Mammary epithelial cell (primary cell): ENCODE measurements at regions not wholly inside any gene's neighbourhood (a gene's known extent, or its start where the extent isn't known, plus 50 kb on each side); places are given as distances from the start of the nearest gene placed in this dataset.

Experiments
- EZH2 ChIP-seq: IDR thresholded peaks from 2 replicates; pipeline ENCODE4 v1.6.1; 2012; ENCODE audit warnings: low read length, inconsistent platforms, borderline replicate concordance
- TF ChIP-seq, protein P1 (sequence below), 2 donors: IDR thresholded peaks in 1 of 2; conservative IDR thresholded peaks in 1 of 2; 2 replicates each; pipeline ENCODE4 v1.5.1; 2011 to 2012; ENCODE audit warnings: inconsistent platforms in 2 of 2, low read length in 2 of 2, mild to moderate bottlenecking in 2 of 2, control low read depth in 1 of 2, low read depth in 1 of 2; ENCODE audit not compliant: insufficient read depth in 1 of 2; ENCODE audit errors: extremely low read depth in 1 of 2

DNA sequence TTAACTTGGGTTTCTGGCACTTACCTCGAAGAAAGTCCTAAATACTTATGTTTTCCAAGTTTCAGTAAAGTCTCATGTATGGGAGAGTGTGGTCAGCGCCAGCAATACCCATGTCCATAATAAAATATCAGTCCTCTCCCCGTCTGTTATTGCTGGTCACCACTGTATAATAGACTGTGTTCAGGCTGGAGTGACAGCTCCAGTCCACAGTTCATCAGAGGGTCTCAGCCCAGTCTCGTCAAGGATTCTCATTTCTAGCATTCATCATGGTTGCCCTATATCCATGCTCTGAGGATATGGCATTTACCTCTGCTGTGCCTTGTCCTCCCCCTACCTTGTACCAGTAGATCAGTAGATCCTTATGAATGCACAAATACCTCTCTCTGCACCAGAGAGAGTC is 384.5 kb downstream of the NPIPA7 start:
- TF ChIP-seq, protein P1, sequence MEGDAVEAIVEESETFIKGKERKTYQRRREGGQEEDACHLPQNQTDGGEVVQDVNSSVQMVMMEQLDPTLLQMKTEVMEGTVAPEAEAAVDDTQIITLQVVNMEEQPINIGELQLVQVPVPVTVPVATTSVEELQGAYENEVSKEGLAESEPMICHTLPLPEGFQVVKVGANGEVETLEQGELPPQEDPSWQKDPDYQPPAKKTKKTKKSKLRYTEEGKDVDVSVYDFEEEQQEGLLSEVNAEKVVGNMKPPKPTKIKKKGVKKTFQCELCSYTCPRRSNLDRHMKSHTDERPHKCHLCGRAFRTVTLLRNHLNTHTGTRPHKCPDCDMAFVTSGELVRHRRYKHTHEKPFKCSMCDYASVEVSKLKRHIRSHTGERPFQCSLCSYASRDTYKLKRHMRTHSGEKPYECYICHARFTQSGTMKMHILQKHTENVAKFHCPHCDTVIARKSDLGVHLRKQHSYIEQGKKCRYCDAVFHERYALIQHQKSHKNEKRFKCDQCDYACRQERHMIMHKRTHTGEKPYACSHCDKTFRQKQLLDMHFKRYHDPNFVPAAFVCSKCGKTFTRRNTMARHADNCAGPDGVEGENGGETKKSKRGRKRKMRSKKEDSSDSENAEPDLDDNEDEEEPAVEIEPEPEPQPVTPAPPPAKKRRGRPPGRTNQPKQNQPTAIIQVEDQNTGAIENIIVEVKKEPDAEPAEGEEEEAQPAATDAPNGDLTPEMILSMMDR (conservative IDR thresholded peaks at IDR 0.05 in 1 of 2, IDR thresholded peaks at IDR 0.05 in 1 of 2; ENCODE audit: extremely low read depth in 1 of 2, insufficient read depth in 1 of 2, low read depth in 1 of 2, low read length in 2 of 2), result no peak
- TF ChIP-seq EZH2, result no peak
